ENCODE measurements at regions not wholly inside any gene's neighbourhood (a gene's known extent, or its start where the extent isn't known, plus 50 kb on each side); places are given as distances from the start of the nearest gene placed in this dataset.
A peak's percentile ranks its signal among the peaks of the same experiment; 100 is the strongest.

DNA sequence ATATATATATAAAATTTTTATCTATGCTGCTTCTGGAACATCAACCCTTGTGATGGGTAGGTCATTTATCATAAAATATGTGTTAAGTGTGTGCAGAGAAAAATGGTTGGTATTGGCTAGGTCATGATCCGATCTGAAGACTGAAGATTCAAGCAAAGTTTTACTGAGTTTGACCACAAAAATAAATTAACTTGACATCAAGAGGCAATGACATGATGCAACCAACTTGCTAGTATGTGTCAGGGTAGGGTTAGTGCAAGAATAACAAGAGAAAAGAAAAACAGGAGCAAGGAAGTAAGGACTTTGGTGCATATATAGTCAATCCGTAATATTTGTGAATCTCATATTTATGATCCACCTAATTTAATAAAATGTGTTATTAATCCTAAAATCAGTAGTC, 1202.0 kb upstream of the ADGRB3 start:
- Histone ChIP-seq H3K36me3 (ENCODE audit: control insufficient read depth, insufficient read depth, low read length) (no peaks in the 10 kb centered on the region), H3K9me3 (replicated peaks; ENCODE audit: control insufficient read depth, insufficient read depth, low read depth, low read length) (no peaks in the 10 kb centered on the region), H3K9me1 (ENCODE audit: control insufficient read depth, insufficient read depth, low read length) (no peaks in the 10 kb centered on the region), H3K4me2 (ENCODE audit: insufficient read depth, low read length) (no peak overlapping the region), H3K27ac (ENCODE audit: extremely low read depth, low read depth, low read length) (peak overlapping the region; percentile 12; the same call in 1 of the 3 replicates), H3K4me1 (replicated peaks in 1 of 2; ENCODE audit: control insufficient read depth in 2 of 2, insufficient read depth in 2 of 2, low read length in 2 of 2) (peaks cover 0 to 3% of the 10 kb centered on the region in 2 experiments; a peak in 1 of 5 replicates), H3K9ac (ENCODE audit: insufficient read depth in 1 of 2, low read depth in 2 of 2, low read length in 2 of 2) (no peak overlapping the region), H4K20me1 (replicated peaks; ENCODE audit: control insufficient read depth, insufficient read depth, low read length) (no peaks in the 10 kb centered on the region), H3K4me3 (no peak overlapping the region), H3K27me3 (ENCODE audit: control insufficient read depth in 2 of 2, insufficient read depth in 2 of 2, low read length in 2 of 2) (no peaks in the 10 kb centered on the region), H3K79me2 (ENCODE audit: control insufficient read depth, insufficient read depth, low read length) (no peaks in the 10 kb centered on the region), H2AFZ (ENCODE audit: low read depth, low read length) (peak overlapping the region; percentile 37)
- CTCF ChIA-PET (ENCODE audit: low intra/inter-chr PET ratio) = no interaction called here
- 12% methylated on average over 2 of the region's 2 CpGs for WGBS (ENCODE audit: insufficient coverage, low coverage, missing lambda C conversion rate)
- intact Hi-C loops (cut with micrococcal nuclease) = no loop called here
- no TSS peak for BruUV-seq (replicated peaks)
- ATAC-seq (peak; percentile 65), DNase-seq (ENCODE audit: extremely low read depth in 1 of 4, low spot score in 3 of 4) (peak in 1 of 4 experiments; percentile 15), FAIRE-seq (peak; percentile 26)
- in situ Hi-C loops (cut with MboI) = no loop called here
- POLR2A ChIA-PET = no interaction called here
- no peak for TF ChIP-seq SMARCC2 (IDR thresholded peaks at IDR 0.05; ENCODE audit: low read depth)
- TF ChIP-seq HEY1 (CRISPR knock-in tag; IDR thresholded peaks at IDR 0.05; ENCODE audit: borderline replicate concordance) = no peak
- TF ChIP-seq ZNF609 (CRISPR knock-in tag; IDR thresholded peaks at IDR 0.05; ENCODE audit: borderline replicate concordance) = no peak
- TF ChIP-seq CLOCK (CRISPR knock-in tag; IDR thresholded peaks at IDR 0.05; ENCODE audit: borderline replicate concordance) = no peak
- no peak for TF ChIP-seq ZNF224 (CRISPR knock-in tag; IDR thresholded peaks at IDR 0.05)
- TF ChIP-seq HMGXB4 (CRISPR knock-in tag; IDR thresholded peaks at IDR 0.05) = no peak
- TF ChIP-seq ZBTB26 (CRISPR knock-in tag; IDR thresholded peaks at IDR 0.05) = no peak
- TF ChIP-seq, protein P1, sequence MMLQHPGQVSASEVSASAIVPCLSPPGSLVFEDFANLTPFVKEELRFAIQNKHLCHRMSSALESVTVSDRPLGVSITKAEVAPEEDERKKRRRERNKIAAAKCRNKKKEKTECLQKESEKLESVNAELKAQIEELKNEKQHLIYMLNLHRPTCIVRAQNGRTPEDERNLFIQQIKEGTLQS (IDR thresholded peaks at IDR 0.05) = peak; percentile 68
- TF ChIP-seq, protein P1 (CRISPR knock-in tag; conservative IDR thresholded peaks at IDR 0.05) = no peak

Measured in K562 (cell line).